Activated T-helper 1 cell treated with anti-CD3 and anti-CD28 coated beads, Interleukin-12 subunit alpha, Interleukin-12 subunit beta, Interleukin-2, Interleukin-4 antibody, amounts not matched to agents 30 ng/mL and 10 ng/mL and 1 ng/mL, durations not matched to agents 14 hours and 24 hours and 36 hours (primary cell): ENCODE measurements at regions not wholly inside any gene's neighbourhood (a gene's known extent, or its start where the extent isn't known, plus 50 kb on each side); places are given as distances from the start of the nearest gene placed in this dataset.

Experiments used
- DNase-seq: peaks from one replicate; pipeline ENCODE4 v3.0.0; 2021; ENCODE audit warnings: low spot score
- H3K27ac Mint-ChIP-seq: one replicate; pipeline ENCODE4 v1.8.0; 2021; ENCODE audit warnings: mild to moderate bottlenecking, mixed read lengths
- H3K27me3 Mint-ChIP-seq: one replicate; pipeline ENCODE4 v1.8.0; 2022; ENCODE audit warnings: mild to moderate bottlenecking, moderate library complexity, mixed read lengths; ENCODE audit not compliant: insufficient read depth
- H3K36me3 Mint-ChIP-seq: one replicate; pipeline ENCODE4 v1.8.0; 2021; ENCODE audit warnings: low read depth, mixed read lengths
- H3K4me1 Mint-ChIP-seq: one replicate; pipeline ENCODE4 v1.8.0; 2021; ENCODE audit warnings: low read depth, mixed read lengths
- H3K4me3 Mint-ChIP-seq: one replicate; pipeline ENCODE4 v1.8.0; 2021; ENCODE audit warnings: mild to moderate bottlenecking, moderate library complexity, mixed read lengths
- H3K9me3 Mint-ChIP-seq: one replicate; pipeline ENCODE4 v1.8.0; 2021; ENCODE audit warnings: mixed read lengths
- intact Hi-C: fragments of 100-400 bp; cut with micrococcal nuclease; formaldehyde crosslinking; loops from one replicate; pipeline ENCODE4 v1.15.1; 2024

- peaks cover 7% of the 10 kb centered on the region for H3K9me3 Mint-ChIP-seq
- DNase-seq, result no peak
- no peak overlapping the region for H3K4me3 Mint-ChIP-seq
- H3K4me1 Mint-ChIP-seq, result peaks cover 22% of the 10 kb centered on the region
- H3K27ac Mint-ChIP-seq, result no peak overlapping the region
- peaks cover 6% of the 10 kb centered on the region for H3K36me3 Mint-ChIP-seq
- peaks cover 13% of the 10 kb centered on the region for H3K27me3 Mint-ChIP-seq
- intact Hi-C loops, result loop anchor here (5.0 kb wide), 2 partner anchors 47 to 83 kb away; no protein-coding TSS in a partner anchor
Measured at GRCh38 chr13:50320271-50320862, 305.1 kb downstream of the KCNRG start.

- Mint-ChIP-seq H3K9me3 (peaks cover 7% of the 10 kb centered on the region), H3K4me1 (peaks cover 22% of the 10 kb centered on the region), H3K36me3 (peaks cover 8% of the 10 kb centered on the region), H3K27ac (no peak overlapping the region), H3K4me3 (no peak overlapping the region), H3K27me3 (peaks cover 17% of the 10 kb centered on the region)
- no peak for DNase-seq
- intact Hi-C loops, result loop anchor here (5.0 kb wide), 2 partner anchors 45 to 85 kb away; no protein-coding TSS in a partner anchor
Measured at GRCh38 chr13:50322006-50322405, 306.8 kb downstream of the KCNRG start.

- Mint-ChIP-seq H3K9me3 (peaks cover 7% of the 10 kb centered on the region), H3K36me3 (peaks cover 8% of the 10 kb centered on the region), H3K27me3 (peaks cover 29% of the 10 kb centered on the region), H3K4me1 (peaks cover 22% of the 10 kb centered on the region), H3K27ac (no peak overlapping the region), H3K4me3 (no peak overlapping the region)
- DNase-seq, result no peak
- intact Hi-C loops, result loop anchor here (5.0 kb wide), 2 partner anchors 44 to 86 kb away; no protein-coding TSS in a partner anchor
Measured at GRCh38 chr13:50323440-50324065, 308.3 kb downstream of the KCNRG start.

GRCh38 chr13:50326271-50326670 is 311.0 kb downstream of the KCNRG start:
- Mint-ChIP-seq H3K27ac (no peak overlapping the region), H3K36me3 (peaks cover 6% of the 10 kb centered on the region), H3K4me3 (no peak overlapping the region), H3K4me1 (peaks cover 10% of the 10 kb centered on the region), H3K27me3 (peaks cover 36% of the 10 kb centered on the region), H3K9me3 (peaks cover 7% of the 10 kb centered on the region)
- intact Hi-C loops, result no loop called here
- no peak for DNase-seq

- intact Hi-C loops, result no loop called here
- H3K4me1 Mint-ChIP-seq, result peaks cover 10% of the 10 kb centered on the region
- peaks cover 36% of the 10 kb centered on the region for H3K27me3 Mint-ChIP-seq
- peaks cover 7% of the 10 kb centered on the region for H3K9me3 Mint-ChIP-seq
- peaks cover 6% of the 10 kb centered on the region for H3K36me3 Mint-ChIP-seq
- no peak for DNase-seq
- no peak overlapping the region for H3K4me3 Mint-ChIP-seq
- no peak overlapping the region for H3K27ac Mint-ChIP-seq
Measured at GRCh38 chr13:50326811-50327210, 311.6 kb downstream of the KCNRG start.

GRCh38 chr13:50334115-50334778 is 319.0 kb downstream of the KCNRG start:
- no peaks in the 10 kb centered on the region for H3K4me1 Mint-ChIP-seq
- H3K9me3 Mint-ChIP-seq, result peaks cover 3% of the 10 kb centered on the region
- no peak overlapping the region for H3K4me3 Mint-ChIP-seq
- H3K27ac Mint-ChIP-seq, result no peak overlapping the region
- H3K36me3 Mint-ChIP-seq, result no peaks in the 10 kb centered on the region
- intact Hi-C loops, result no loop called here
- H3K27me3 Mint-ChIP-seq, result peaks cover 8% of the 10 kb centered on the region
- no peak for DNase-seq

GRCh38 chr13:50334944-50335343 is 319.7 kb downstream of the KCNRG start:
- H3K4me1 Mint-ChIP-seq, result no peaks in the 10 kb centered on the region

GRCh38 chr13:50339271-50339670 is 324.0 kb downstream of the KCNRG start:
- Mint-ChIP-seq H3K27ac (no peak overlapping the region), H3K36me3 (no peaks in the 10 kb centered on the region), H3K4me1 (no peaks in the 10 kb centered on the region), H3K27me3 (peaks cover 39% of the 10 kb centered on the region), H3K9me3 (no peaks in the 10 kb centered on the region), H3K4me3 (no peak overlapping the region)
- DNase-seq, result no peak
- intact Hi-C loops, result no loop called here

More at GRCh38 chr13:50334944-50335343, 319.7 kb downstream of the KCNRG start:
- Mint-ChIP-seq H3K27me3 (peaks cover 9% of the 10 kb centered on the region), H3K36me3 (no peaks in the 10 kb centered on the region), H3K4me3 (no peak overlapping the region), H3K27ac (no peak overlapping the region), H3K9me3 (peaks cover 3% of the 10 kb centered on the region)
- DNase-seq, result no peak
- intact Hi-C loops, result no loop called here

GRCh38 chr13:50340146-50340545 is 324.9 kb downstream of the KCNRG start:
- Mint-ChIP-seq H3K36me3 (no peaks in the 10 kb centered on the region), H3K27me3 (peaks cover 41% of the 10 kb centered on the region), H3K9me3 (no peaks in the 10 kb centered on the region), H3K27ac (no peak overlapping the region), H3K4me3 (no peak overlapping the region), H3K4me1 (peaks cover 5% of the 10 kb centered on the region)
- intact Hi-C loops, result no loop called here
- no peak for DNase-seq

GRCh38 chr13:50340551-50341287 is 325.5 kb downstream of the KCNRG start:
- Mint-ChIP-seq H3K36me3 (no peaks in the 10 kb centered on the region), H3K27me3 (peaks cover 41% of the 10 kb centered on the region), H3K9me3 (no peaks in the 10 kb centered on the region), H3K27ac (no peak overlapping the region), H3K4me1 (peaks cover 5% of the 10 kb centered on the region), H3K4me3 (no peak overlapping the region)
- no peak for DNase-seq
- intact Hi-C loops, result no loop called here

GRCh38 chr13:50341526-50341925 is 326.3 kb downstream of the KCNRG start:
- no peaks in the 10 kb centered on the region for H3K9me3 Mint-ChIP-seq
- peaks cover 41% of the 10 kb centered on the region for H3K27me3 Mint-ChIP-seq
- intact Hi-C loops, result no loop called here
- H3K4me1 Mint-ChIP-seq, result peaks cover 5% of the 10 kb centered on the region
- H3K36me3 Mint-ChIP-seq, result no peaks in the 10 kb centered on the region
- DNase-seq, result no peak
- H3K4me3 Mint-ChIP-seq, result no peak overlapping the region
- H3K27ac Mint-ChIP-seq, result no peak overlapping the region

- Mint-ChIP-seq H3K36me3 (no peaks in the 10 kb centered on the region), H3K27me3 (peaks cover 55% of the 10 kb centered on the region), H3K9me3 (peaks cover 4% of the 10 kb centered on the region), H3K4me1 (peaks cover 5% of the 10 kb centered on the region), H3K27ac (no peak overlapping the region), H3K4me3 (no peak overlapping the region)
- intact Hi-C loops, result no loop called here
- DNase-seq, result no peak
Measured at GRCh38 chr13:50344717-50345116, 329.5 kb downstream of the KCNRG start.

- intact Hi-C loops, result no loop called here
- Mint-ChIP-seq H3K27ac (no peak overlapping the region), H3K4me3 (no peak overlapping the region), H3K9me3 (peaks cover 4% of the 10 kb centered on the region), H3K27me3 (peaks cover 49% of the 10 kb centered on the region), H3K36me3 (no peaks in the 10 kb centered on the region), H3K4me1 (peaks cover 5% of the 10 kb centered on the region)
- no peak for DNase-seq
Measured at GRCh38 chr13:50345804-50346203, 330.6 kb downstream of the KCNRG start.
